Thyroid gland (tissue), 4 donors: ENCODE measurements at regions not wholly inside any gene's neighbourhood (a gene's known extent, or its start where the extent isn't known, plus 50 kb on each side); places are given as distances from the start of the nearest gene placed in this dataset.

Experiments used
- POLR2A ChIP-seq, 2 donors: fragments of 450-650 bp; IDR thresholded peaks; one replicate each; pipeline ENCODE4 v1.6.1; 2017; ENCODE audit warnings: antibody characterized with exemption in 2 of 2, mild to moderate bottlenecking in 2 of 2, moderate library complexity in 1 of 2
- TF ChIP-seq, protein P1 (sequence below), 6 experiments: fragments of 200-600 bp in 3 of 6; fragments of 450-650 bp in 3 of 6; sonication (generic) in 3 of 6; IDR thresholded peaks; one replicate each; pipeline ENCODE4 v1.5.1; 2016 to 2019; ENCODE audit warnings: antibody characterized with exemption in 6 of 6, mild to moderate bottlenecking in 2 of 6, inconsistent platforms in 1 of 6, moderate library complexity in 1 of 6

DNA sequence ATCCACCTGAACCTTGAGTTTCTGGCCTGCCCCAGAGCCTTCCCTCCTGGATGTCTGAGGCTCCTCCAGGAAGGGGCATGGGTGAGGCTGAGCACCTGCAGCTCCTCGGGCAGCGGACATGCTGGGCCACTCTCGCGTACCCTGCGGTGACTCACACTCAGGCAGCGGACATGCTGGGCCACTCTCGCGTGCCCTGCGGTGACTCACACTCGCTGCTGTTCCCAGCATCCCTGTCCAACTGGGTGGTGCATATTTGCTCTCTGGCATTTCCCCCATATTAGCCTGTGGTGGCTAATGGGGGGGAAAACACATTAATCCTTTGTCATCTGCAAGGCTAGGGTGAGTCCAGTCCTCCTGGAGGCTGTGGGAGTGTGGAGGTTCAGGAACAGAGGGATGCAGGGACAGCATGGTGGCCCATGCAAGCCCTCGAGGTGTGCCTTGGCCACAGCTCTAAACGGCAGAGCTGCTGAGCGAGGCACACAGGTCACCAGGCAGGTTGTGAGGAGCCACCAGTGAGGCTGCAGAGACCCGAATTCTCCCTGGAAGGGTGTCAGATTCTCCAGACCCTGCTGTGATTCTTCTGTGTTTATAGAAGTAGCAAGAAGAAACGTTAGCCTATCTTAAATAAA lies 728.1 kb downstream of the BRD1 start:
- TF ChIP-seq, protein P1, sequence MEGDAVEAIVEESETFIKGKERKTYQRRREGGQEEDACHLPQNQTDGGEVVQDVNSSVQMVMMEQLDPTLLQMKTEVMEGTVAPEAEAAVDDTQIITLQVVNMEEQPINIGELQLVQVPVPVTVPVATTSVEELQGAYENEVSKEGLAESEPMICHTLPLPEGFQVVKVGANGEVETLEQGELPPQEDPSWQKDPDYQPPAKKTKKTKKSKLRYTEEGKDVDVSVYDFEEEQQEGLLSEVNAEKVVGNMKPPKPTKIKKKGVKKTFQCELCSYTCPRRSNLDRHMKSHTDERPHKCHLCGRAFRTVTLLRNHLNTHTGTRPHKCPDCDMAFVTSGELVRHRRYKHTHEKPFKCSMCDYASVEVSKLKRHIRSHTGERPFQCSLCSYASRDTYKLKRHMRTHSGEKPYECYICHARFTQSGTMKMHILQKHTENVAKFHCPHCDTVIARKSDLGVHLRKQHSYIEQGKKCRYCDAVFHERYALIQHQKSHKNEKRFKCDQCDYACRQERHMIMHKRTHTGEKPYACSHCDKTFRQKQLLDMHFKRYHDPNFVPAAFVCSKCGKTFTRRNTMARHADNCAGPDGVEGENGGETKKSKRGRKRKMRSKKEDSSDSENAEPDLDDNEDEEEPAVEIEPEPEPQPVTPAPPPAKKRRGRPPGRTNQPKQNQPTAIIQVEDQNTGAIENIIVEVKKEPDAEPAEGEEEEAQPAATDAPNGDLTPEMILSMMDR (IDR thresholded peaks at IDR 0.05) = no peak
- no peak for TF ChIP-seq POLR2A (IDR thresholded peaks at IDR 0.05)
